ENCODE measurements at regions not wholly inside any gene's neighbourhood (a gene's known extent, or its start where the extent isn't known, plus 50 kb on each side); places are given as distances from the start of the nearest gene placed in this dataset.

DNA sequence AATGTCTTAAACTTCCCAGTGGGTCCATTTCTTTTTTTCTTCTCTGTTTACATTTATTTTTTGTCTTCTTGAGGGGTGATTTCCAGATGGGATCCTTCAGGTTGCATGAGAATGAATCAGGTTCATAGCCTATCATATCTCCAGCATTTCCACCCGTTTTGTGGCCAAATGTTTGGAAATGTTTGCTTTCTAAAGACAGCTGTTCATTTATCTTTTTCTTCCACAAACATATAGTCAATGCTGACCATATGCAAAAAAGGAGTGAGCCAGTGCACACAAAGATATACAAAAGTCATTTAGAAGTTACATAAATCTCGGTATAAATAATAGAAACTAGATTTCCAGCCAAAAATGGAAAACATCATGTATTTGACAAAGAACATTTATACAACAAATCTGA is 71.6 kb upstream of the STC2 start:
- DNase-seq (ENCODE audit: low spot score): no peak
- H3K36me3 ChIP-seq: no peaks in the 10 kb centered on the region
- TF ChIP-seq, protein P1, sequence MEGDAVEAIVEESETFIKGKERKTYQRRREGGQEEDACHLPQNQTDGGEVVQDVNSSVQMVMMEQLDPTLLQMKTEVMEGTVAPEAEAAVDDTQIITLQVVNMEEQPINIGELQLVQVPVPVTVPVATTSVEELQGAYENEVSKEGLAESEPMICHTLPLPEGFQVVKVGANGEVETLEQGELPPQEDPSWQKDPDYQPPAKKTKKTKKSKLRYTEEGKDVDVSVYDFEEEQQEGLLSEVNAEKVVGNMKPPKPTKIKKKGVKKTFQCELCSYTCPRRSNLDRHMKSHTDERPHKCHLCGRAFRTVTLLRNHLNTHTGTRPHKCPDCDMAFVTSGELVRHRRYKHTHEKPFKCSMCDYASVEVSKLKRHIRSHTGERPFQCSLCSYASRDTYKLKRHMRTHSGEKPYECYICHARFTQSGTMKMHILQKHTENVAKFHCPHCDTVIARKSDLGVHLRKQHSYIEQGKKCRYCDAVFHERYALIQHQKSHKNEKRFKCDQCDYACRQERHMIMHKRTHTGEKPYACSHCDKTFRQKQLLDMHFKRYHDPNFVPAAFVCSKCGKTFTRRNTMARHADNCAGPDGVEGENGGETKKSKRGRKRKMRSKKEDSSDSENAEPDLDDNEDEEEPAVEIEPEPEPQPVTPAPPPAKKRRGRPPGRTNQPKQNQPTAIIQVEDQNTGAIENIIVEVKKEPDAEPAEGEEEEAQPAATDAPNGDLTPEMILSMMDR (IDR thresholded peaks at IDR 0.05): no peak
- TF ChIP-seq POLR2A (IDR thresholded peaks at IDR 0.05) (no peak), POLR2AphosphoS5 (IDR thresholded peaks at IDR 0.05) (no peak)
- no peaks in the 10 kb centered on the region for H3K27me3 ChIP-seq (replicated peaks; ENCODE audit: insufficient read depth)
- no peaks in the 10 kb centered on the region for H3K4me1 ChIP-seq (replicated peaks)
- H3K27ac ChIP-seq: no peak overlapping the region
- H3K9me3 ChIP-seq: no peaks in the 10 kb centered on the region
- H3K4me3 ChIP-seq: no peak overlapping the region
- 68% methylated on average over 2 of the region's 2 CpGs for WGBS
- intact Hi-C loops (cut with DNase I): no loop called here

- DNase-seq (ENCODE audit: low spot score): no peak
- 61% methylated on average over 6 of the region's 6 CpGs for WGBS
- intact Hi-C loops (cut with DNase I): no loop called here
These were observed 69.3 kb upstream of the STC2 start for GRCh38 chr5:173397516-173397915.

DNA sequence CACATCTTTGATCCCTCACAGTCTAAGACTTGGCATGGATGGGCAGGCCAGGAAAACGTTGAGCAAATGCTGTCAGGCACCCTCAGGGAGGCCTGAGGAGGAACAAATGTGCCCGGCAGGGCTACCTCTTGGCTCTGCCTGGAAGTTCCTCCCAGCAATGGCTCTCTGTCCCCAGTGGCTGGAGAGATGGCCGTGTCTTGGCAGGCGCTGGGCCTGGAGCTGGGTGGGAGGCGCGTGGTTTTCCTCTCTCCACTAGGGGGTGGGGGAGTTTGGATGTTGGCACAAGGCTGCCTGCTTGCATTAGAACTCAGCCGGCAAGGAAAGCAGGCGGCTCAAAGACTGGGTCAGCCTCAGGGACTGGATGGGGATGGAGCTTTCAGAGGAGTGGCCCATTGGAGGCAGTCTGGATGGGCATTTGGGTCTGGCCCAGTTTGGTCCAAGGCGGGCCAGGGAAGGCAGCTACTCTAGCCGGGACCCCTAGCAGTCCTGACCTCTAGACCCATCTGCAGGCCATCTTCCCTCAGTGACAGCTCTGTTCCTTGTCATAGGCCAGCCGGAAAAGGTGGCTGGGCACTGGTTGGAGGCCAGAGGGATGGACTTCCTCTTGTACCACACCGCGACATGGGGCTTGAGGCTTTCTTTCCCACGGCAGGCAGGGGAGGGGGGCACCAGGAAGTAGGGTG is 68.2 kb upstream of the STC2 start:
- intact Hi-C loops (cut with DNase I): no loop called here
- no peak for DNase-seq (ENCODE audit: low spot score)
- no peaks in the 10 kb centered on the region for H3K27me3 ChIP-seq (replicated peaks; ENCODE audit: insufficient read depth)
- 60% methylated on average over 9 of the region's 14 CpGs for WGBS
- H3K4me3 ChIP-seq: no peak overlapping the region
- H3K36me3 ChIP-seq: no peaks in the 10 kb centered on the region
- no peaks in the 10 kb centered on the region for H3K9me3 ChIP-seq
- no peak for TF ChIP-seq POLR2AphosphoS5 (IDR thresholded peaks at IDR 0.05)
- TF ChIP-seq, protein P1 (IDR thresholded peaks at IDR 0.05): no peak
- no peak for TF ChIP-seq POLR2A (IDR thresholded peaks at IDR 0.05)
- H3K4me1 ChIP-seq (replicated peaks): no peaks in the 10 kb centered on the region
- H3K27ac ChIP-seq: no peak overlapping the region

More at GRCh38 chr5:173397516-173397915, 69.3 kb upstream of the STC2 start:
- Histone ChIP-seq H3K27me3 (replicated peaks; ENCODE audit: insufficient read depth) (no peaks in the 10 kb centered on the region), H3K36me3 (no peaks in the 10 kb centered on the region), H3K27ac (no peak overlapping the region), H3K9me3 (no peaks in the 10 kb centered on the region), H3K4me1 (replicated peaks) (no peaks in the 10 kb centered on the region), H3K4me3 (no peak overlapping the region)
- no peak for TF ChIP-seq POLR2AphosphoS5 (IDR thresholded peaks at IDR 0.05)
- TF ChIP-seq, protein P1 (IDR thresholded peaks at IDR 0.05): no peak
- no peak for TF ChIP-seq POLR2A (IDR thresholded peaks at IDR 0.05)

DNA sequence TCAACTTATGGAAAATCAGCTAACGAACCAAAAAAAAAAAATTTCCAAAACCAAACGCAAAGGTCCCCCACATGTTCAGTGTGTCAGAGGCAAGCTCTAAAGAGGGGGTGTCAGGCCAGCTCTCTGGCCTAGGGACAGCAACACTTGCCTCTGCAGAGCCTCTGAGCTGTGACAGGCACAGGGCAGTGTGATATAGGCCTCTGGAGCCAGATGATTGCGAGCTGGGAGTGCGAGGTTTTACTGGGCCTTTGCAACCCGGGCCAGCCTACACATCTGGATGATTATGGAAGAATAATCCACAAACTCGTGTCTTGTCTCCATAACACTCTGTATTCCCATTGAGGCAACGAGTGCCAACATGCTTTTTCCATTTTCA is 67.7 kb upstream of the STC2 start:
- Histone ChIP-seq H3K4me3 (no peak overlapping the region), H3K27ac (no peak overlapping the region), H3K36me3 (no peaks in the 10 kb centered on the region), H3K9me3 (no peaks in the 10 kb centered on the region), H3K27me3 (replicated peaks; ENCODE audit: insufficient read depth) (no peaks in the 10 kb centered on the region), H3K4me1 (replicated peaks) (no peaks in the 10 kb centered on the region)
- no peak for DNase-seq (ENCODE audit: low spot score)
- 51% methylated on average over 7 of the region's 7 CpGs for WGBS
- TF ChIP-seq POLR2AphosphoS5 (IDR thresholded peaks at IDR 0.05) (no peak), POLR2A (IDR thresholded peaks at IDR 0.05) (no peak)
- TF ChIP-seq, protein P1 (IDR thresholded peaks at IDR 0.05): no peak
- intact Hi-C loops (cut with DNase I): no loop called here

- DNase-seq (ENCODE audit: low spot score): no peak
- Histone ChIP-seq H3K36me3 (no peaks in the 10 kb centered on the region), H3K4me1 (replicated peaks) (no peaks in the 10 kb centered on the region), H3K9me3 (no peaks in the 10 kb centered on the region), H3K4me3 (no peak overlapping the region), H3K27me3 (replicated peaks; ENCODE audit: insufficient read depth) (no peaks in the 10 kb centered on the region), H3K27ac (no peak overlapping the region)
- WGBS: 72% methylated on average over 6 of the region's 6 CpGs
- TF ChIP-seq POLR2A (IDR thresholded peaks at IDR 0.05): no peak
- no peak for TF ChIP-seq POLR2AphosphoS5 (IDR thresholded peaks at IDR 0.05)
- TF ChIP-seq, protein P1 (IDR thresholded peaks at IDR 0.05): no peak
- intact Hi-C loops (cut with DNase I): no loop called here
These were observed 67.2 kb upstream of the STC2 start for GRCh38 chr5:173395257-173395932.
